ENCODE measurements at regions not wholly inside any gene's neighbourhood (a gene's known extent, or its start where the extent isn't known, plus 50 kb on each side); places are given as distances from the start of the nearest gene placed in this dataset.
A peak's percentile ranks its signal among the peaks of the same experiment; 100 is the strongest.
"Not testable (repeated sequence)": the region's sequence is repeated elsewhere in the genome, so short reads cannot be mapped to it uniquely, and the experiment has no call there.

DNA sequence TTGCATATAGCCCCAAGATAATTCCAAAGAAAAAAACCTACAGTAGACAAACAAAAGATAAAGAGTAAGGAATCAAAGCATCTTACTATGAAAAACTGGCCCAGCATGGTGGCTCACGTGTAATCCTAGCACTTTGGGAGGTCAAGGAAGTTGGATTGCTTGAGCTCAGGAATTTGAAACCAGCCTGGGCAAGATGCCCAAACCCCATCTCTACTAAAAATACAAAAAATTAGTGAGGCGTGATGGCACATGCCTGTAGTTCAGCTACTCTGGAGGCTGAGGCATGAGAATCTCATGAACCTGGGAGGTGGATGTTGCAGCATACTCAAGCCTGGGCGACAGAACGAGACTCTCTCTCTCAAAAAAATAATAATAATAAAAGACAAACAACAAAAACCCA is 764.7 kb upstream of the KIF2B start:
- DNase-seq (ENCODE audit: low spot score): no peak

DNA sequence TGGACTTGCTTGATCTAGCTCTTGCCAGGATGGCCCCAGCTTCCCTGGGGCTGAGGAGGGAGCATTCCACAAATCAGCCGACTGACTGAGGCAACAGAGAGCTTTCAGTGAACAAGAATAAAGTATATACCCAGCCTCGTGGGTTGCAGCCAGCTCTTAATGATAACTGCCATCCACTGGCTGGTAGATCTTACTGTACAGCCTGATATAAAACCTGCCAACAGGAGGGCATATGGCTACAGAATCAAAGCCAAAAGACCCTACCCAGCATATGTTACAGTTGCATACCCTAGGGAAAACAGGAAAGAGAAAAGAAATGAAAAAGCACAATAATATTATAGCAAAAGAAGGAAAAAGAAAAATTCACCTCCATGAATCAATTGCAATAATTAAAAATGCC is 775.9 kb upstream of the KIF2B start:
- DNase-seq (ENCODE audit: low spot score): no peak

DNA sequence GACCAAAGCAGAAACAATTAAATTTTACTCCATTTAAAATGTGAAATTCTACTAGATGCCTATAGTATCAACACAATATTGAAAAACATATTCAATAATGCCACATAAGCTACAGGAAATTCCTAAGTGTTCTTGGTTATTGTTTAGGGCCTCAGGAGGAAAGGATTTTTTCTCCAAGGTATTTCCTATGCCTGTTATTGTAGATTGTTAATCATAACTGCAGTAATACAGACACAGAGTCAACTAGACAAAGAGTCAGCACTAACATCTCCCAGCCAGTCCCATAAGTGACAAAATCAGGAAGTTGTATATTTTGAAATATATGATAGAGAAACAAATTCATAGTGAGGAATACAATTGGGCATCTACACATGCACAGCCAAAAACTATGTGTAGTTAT is 782.7 kb upstream of the KIF2B start:
- DNase-seq (ENCODE audit: low spot score): no peak

DNA sequence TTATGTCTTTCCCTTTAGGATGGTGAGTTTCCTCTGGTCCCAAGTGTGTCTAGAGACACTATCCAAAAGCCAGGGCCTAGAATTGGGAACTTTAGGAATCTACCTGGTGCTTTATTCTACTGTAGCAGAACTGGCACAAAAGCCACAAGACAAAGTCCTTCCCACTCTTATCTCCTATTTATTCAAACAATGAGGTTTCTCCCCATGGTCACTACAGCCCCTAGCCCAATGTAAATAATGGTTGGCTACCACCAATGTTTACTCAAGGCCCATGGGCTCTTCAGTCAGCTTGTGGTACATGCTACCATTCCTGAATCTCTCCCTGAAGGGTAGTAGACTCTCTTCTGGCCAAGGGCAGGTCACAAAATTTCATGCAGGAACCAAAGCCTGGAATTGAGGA is 789.4 kb upstream of the KIF2B start:
- DNase-seq (ENCODE audit: low spot score): no peak

DNA sequence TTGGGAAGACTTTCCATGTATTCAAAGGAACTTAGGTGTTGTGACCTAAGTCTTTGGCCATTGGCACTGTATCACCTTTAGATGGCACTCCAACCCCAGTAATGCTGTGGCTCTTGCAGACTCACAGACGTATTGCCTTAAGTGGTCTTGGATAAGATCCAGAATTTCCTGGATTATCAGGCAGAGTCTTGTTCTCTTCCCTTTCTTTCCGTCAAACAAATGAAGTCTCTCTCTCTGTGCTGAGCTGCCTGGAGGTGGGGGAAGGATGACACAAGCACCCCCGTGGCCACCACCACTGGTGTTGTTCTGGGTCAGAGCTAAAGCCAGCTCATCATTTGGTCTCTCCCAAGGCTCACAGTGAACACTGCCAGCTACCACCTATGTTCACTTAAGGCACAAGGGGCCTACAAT is 789.9 kb upstream of the KIF2B start:
- peak; percentile 2 for DNase-seq (ENCODE audit: low spot score)

DNA sequence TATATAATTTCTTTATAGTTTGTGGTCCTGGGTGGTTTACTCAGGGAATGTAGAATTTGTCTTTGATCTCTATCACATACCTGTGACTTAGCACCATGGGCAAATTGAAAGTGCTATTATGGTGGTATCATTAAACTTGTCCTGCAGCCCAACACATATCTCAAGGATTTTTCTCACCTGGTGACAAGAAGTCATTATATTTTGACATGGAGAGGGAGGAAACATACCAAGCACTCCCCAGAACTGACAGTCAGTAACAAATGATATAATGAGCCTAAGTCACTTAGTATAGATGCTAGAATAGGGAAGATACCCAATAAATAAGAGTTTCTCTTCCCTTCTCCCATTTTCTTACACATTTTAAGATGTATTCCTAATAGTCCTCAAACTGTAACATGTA is 805.5 kb upstream of the KIF2B start:
- no peak for DNase-seq (ENCODE audit: low spot score)

DNA sequence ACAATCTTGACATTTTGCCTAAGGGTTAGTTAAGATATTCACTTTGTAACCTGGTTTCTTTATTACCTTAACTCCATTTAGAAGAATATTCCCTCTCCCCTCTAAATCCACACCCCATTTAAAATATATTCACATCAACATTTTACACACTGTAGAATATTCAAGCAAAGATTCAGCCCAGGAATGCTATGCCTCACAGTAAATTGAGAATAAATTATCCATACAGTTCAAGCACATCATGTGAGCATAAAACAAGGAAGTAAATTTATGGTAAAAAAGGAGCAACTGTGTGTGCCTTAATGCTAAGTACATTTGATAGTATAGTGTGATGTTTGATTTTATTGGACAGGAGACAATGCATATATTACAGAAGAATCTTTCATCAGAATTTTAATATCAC is 806.6 kb upstream of the KIF2B start:
- DNase-seq (ENCODE audit: low spot score): no peak

DNA sequence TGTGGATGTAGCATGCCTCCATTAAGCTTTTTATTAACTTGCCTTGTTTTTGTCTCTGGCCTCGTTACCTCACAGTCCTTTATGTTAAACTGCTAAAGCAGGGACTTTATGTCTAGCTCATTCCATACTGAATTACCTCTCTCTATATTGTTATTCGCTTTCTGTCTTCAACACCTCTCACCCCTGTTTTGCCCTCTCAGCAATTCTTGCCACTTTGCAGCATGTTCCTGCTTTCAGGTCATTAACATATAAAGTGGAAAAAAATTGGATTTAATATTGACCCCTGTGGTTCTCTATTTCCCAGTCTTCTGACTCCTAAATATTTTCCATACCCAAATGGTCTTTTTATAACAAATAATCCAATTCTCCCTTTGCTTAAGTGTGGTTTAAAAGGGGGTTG is 810.4 kb upstream of the KIF2B start:
- DNase-seq (ENCODE audit: low spot score): no peak

DNA sequence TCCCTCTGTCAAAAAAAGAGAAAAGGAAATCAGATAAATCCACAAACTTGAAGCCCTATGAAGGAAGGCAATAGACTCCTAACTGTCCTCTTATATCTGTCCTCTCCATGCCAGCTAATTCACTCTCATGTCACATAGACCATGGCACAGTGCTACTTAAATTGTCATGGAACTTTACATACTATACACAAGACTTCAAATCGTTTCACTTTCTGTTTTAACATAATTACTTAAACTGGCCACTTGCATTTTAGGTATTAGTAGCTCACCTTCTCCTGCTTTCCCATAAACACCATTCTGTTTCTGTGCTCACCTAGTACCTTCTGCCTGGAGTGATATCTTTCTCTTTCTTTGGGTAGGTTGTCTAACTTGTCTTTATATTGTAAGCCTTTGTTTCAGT is 816.7 kb upstream of the KIF2B start:
- no peak for DNase-seq (ENCODE audit: low spot score)

DNA sequence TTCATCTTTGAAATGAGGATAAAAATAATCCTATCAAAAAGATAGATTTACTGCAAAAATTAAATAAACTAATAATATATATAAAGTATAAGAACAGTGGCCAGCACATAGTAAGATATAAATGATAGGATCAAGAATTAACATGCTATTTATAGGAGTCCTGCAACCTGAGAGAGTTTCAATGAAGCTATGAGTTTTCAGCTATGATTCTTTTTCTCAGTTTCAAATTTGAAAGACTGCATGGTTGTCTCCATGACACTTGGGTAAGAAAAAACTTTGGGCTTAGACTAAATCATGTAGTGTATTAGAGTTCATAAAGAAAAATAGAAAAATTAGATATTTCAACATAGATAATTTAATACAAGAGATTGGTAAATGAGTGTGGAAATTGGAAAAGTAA is 817.8 kb upstream of the KIF2B start:
- DNase-seq (ENCODE audit: low spot score): no peak

DNA sequence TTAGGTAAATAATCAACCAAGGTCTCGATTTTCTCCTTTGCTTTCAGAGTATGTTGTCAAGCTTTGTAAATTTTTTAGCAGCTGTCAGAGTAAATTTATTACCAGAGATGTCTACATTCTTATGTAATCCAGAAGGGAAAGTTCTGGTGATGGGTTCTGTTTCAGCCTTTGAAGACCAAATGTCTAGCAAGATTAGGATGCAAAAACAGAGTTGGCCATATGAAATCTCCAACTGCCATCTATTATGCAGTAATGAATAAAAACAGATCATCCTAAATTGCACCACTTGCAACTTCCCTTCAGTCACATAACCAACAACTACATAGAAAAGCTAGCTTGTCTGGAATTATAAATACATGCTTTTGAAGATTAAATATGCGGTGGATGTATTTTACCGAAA is 826.8 kb upstream of the KIF2B start:
- DNase-seq (ENCODE audit: low spot score): no peak

DNA sequence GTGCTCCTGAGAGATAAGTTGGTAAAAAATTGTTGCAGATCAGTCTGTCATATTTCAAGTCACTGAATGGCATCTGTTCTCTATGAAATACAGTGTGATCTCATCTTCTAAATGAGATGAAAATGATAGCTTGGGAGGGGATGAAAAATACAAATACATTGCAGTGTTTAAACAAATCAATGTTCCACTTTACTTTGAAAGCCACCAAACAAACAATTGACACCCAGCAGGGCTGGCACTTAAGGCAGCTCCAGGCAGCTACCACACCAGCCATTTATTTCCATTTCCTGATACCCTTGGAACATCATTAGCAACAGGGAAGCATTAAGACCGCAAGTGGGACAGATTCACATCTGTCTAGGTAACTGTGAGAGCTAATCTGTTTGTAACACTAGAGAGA is 827.6 kb upstream of the KIF2B start:
- DNase-seq (ENCODE audit: low spot score): no peak

DNA sequence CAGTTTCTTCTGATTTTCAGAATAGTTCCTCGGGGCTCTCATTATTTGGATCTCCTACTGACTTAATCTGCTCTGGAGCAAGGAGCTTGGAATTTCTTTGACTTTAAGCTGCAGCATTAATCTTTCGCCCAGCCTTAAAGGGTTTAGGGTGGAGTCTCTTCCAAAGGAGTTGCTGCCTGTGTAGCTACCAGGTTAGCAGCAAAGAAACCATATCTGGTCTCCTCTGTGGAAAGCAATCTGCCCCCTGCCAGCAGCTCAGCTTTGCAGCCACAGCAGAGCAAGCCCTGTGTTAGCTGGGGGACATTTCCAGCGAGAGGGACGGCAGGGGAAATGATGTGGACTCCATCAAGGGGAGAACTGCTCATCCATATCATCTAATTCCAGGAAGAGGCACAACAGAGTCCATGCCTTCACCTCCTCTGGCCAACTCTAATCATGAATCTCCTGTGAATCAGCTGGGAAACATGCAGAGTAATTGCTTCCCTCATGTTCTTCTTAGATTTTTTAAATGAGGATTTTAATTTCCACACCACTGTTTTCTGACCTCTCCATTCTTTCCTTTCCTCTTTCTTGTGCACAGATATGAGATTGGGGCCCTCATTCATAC is 827.6 kb upstream of the CA10 start:
- DNase-seq (ENCODE audit: low spot score): no peak

DNA sequence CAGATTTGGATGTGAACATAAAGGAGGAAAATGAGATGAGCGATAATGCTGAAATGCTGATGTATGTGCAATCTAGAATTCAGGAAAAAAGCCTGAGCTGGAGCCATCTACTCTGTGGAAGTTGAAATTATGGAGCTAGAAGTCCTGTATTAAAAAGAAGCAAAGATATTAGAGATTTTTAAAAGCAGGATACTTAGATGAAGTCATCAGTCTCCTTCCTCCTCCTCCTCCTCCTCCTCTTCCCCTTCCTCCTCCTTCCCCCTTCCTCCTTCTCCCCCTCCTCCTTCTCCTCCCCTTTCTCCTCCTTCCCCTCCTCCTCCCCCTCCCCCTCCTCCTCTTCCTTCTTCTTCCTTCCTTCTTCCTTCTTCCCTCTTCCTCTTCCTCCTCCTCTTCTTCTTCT is 823.8 kb upstream of the CA10 start:
- no peak for DNase-seq (ENCODE audit: low spot score)

DNA sequence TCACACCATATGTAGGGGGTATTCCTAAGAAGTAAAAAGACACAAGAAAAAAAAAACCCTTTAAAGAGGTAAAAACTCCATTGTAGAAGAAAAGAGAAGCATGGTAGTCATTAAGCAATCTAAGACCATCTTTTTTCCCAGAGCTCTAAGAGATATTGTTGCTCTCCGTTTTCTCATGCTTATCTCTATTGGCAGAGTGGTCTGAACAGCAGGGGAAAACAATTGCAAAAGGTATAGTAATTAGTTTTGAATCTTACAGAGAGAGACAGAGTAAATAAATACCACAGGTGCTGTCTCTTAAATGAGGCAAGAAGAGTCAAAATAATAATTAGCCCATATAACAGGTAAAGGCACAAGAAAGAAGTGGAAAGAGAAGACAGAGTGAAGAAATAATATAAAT is 821.4 kb upstream of the CA10 start:
- no peak for DNase-seq (ENCODE audit: low spot score)

DNA sequence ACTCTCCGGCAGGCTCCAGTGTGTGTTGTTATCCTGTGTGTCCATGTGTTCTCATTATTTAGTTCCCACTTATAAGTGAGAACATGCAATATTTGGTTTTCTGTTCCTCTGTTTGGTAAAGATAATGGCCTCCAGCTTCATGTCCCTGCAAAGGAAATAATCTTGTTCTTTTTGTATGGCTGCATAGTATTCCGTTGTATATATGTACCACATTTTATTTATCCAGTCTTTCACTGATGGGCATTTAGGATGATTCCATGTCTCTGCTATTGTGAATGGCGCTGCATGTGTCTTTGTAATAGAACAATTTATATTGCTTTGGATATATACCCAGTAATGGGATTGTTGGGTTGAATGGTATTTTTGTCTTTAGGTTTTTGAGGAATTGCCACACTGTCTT is 807.3 kb upstream of the CA10 start:
- no peak for DNase-seq (ENCODE audit: low spot score)

DNA sequence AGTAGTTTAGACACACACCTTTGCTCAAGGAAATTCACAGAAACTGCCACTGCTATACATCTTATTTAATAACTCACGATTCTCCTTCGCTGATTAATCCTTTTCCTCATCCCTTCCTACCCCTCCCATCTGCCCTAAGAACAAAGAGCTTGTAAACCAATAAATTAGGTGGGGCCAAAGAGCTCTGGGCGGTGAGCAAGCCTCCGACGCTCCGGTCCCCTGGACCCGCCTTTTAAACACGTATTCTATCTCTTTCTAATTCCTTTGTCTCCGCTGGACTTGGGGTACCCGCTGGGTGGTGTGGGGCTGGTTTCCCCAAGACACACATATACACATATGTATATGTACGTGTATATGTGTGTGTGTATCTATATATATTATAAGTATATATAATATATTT is 803.2 kb upstream of the CA10 start:
- DNase-seq (ENCODE audit: low spot score): not testable (repeated sequence)

DNA sequence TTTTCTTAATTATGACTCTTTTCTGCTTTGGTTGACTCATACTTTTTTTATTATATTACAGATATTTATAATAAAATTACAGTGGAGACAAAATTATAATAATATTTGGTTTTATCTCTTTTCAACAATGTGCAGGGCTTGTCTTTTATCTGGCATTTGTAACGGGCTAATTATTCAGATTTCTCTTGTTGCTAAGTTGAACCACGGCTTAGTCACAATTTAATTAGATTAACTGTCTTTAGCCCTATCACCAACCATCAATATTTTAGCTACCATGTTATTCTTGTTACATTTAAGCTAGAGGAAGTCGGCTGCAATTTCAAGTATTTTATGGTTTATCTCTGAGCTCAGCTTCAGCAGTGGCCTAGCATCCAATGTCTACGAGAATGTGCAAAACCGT is 798.9 kb upstream of the CA10 start:
- no peak for DNase-seq (ENCODE audit: low spot score)

DNA sequence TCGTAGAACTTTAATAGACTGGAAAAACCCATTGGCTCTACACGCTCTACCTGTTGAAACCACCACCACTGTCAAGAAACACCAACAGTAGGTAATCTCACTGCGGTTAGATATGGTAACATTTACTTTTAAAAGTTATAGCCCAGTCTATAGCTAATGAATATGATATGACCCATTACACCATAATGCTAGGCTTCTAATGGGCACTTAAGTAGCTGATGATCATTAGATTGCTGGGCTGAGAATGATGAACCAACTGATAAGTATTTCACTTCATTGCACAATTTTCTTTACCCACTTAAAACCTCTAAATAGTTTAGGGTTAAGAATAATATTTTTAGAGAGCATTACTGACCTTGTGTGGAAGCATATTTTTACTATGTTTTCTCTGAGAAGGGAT is 788.9 kb upstream of the CA10 start:
- DNase-seq (ENCODE audit: low spot score): no peak

DNA sequence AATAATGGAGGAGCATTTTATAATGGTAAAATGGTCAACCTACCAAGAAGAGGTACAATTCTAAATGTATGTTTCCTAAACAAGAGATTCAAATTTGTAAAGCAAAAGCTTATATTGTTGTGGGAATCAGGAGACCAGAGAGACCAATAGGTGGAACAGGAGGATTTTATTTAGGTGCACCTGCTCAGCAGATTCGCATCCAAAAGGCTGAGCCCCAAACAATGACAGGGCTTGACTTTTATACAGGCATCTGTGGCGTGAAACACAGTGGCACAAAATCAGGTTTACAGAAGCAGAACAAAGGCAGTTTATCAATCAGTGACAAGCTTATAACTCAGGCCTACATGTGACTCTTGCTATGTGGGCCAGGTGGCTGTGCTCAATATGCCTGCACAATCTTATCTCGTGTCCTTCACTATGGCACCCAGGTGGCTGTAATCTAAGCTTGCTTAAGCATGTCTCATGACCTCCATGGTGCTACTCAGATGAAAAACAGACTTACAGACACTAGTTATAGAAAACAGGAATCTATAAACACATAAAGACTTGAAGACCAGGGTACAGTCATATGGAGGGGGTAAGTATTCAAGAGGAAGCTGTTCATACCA is 780.2 kb upstream of the CA10 start:
- DNase-seq (ENCODE audit: low spot score): no peak

DNA sequence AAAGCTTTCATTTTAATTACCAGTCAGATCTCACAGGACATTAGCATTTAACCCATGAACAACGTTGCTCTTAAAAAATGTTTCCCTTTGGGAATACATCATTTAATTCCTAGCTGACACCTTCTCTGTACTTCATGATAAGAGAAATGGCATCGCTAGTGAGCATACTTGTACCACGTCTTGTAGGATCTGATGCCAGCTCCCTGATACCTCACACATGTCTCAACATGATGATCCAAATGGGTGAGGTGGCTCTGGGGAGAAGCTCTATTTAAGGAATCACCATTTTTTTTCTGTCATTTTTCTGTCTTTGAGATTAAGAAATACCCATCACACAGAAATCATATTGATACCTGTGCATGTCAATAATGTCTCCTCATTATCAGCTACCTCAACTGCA is 772.1 kb upstream of the CA10 start:
- no peak for DNase-seq (ENCODE audit: low spot score)

DNA sequence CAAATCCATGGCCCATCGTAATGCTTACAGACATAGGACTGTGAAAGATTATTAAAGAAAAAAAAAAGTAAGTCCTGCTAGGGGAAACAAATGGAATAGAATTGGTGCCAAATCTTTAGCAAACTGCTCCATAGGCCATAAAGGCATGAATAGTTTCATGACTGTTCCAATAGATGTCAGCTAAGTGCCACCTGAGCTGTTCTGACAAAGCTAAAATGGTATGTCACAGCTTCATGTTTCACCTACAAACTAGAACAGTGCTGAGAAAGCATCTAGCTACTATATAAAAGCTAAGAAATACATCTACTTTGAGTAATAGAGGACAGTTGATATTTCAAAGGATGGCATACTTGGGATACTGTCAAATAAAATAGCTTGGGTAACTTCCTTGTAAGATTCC is 771.6 kb upstream of the CA10 start:
- DNase-seq (ENCODE audit: low spot score): no peak

DNA sequence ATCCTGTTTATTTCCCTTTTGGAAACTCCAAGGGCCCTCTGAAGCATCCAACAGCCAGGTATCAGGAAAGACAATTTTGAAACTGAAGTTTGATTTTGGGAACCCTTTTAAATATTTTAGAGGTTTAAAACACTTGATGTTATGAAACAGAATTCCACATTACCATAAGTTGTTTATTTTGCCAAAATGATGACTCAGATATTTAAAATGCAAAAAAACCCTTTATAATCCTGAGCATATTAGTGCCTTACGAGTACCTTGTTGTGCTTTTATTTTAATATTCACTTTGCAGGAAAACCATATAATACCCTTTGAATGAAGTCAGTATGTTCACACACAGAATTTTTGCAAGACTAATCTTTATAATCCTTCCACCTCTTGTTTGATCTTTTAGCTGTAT is 765.1 kb upstream of the CA10 start:
- DNase-seq (ENCODE audit: low spot score): no peak

DNA sequence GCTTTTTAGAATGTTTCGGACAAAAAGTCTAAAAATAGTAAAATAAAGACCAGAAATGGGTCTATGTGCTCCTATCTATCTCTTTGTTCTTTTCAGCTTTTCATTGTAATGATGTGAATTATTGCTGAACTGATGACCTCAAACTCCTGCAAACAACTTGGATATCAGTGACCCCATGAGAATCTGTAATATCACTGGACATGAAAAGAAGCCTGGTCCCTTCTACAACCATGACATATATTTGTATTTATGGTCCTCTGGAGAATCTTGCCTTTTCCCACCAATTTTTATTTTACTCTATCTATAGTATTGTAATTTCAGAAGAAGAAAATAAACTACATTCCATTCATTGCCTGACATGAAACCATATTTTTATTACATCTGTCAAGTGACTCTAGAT is 740.7 kb upstream of the CA10 start:
- DNase-seq (ENCODE audit: low spot score): no peak

DNA sequence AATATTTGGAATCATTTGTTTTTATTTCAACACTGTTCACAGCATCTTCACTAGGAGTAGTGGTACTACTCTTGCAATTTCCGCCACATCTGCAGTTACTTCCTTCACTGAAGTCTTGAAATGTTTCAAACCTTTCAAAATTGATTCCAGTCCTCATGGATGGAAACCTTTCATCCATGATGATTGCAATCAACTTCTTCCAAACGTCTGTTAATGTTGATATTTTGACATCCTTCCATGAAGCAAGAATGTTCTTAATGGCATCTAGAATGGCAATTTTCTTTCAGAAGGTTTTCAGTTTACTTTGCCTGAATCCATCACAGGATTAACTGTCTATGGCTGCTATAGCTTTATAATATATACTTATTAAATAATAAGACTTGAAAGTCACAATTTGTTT is 736.8 kb upstream of the CA10 start:
- DNase-seq (ENCODE audit: low spot score): no peak
